ENCODE measurements at regions not wholly inside any gene's neighbourhood (a gene's known extent, or its start where the extent isn't known, plus 50 kb on each side); places are given as distances from the start of the nearest gene placed in this dataset.

DNA sequence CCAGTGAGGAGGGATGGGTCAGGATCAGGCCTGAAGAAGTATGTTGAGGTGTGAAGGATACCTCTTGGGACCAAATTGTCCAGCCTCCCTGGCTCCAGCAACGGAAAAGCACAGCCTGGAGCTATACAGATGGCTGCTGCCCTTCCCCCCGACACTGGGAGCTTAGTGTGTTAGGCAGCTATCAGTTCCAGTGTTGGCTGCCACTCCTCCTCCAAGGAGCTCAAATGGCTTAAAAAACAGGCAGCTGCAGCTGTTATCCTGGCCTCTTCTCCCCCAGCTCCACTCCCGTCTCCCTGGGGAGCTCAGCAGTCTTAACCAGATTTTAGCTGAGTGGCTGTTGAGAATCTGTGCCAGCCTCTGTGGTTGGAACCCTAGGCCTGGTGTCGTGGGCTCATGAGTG, 225.0 kb downstream of the JRKL start:
- DNase-seq, result no peak

DNA sequence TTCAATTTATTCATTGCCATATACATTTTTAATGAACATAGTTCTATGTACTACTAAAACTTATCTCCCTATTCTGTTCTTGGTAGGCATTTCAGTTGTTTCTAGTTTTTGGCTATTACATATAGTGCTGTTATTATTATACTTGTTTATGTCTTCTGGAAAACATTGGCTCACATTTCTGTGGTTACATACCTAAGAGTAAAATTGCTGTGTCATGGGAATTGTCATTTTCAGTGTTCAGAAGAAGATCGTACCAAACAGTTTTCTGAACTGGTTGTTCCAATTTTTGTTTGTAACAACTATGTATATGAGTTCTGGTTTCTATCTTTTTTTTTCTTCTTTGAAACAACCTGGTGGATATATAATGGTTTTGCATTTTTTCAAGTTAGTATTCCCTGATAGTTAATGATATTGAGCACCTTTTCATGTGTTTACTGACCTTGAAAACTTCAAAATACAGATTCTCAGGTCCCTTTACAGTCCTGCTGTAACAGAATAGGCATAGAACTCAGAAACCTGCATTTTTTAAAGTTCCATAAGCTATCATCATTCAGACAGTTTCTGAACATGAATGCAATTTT, 230.7 kb downstream of the JRKL start:
- no peak for DNase-seq

DNA sequence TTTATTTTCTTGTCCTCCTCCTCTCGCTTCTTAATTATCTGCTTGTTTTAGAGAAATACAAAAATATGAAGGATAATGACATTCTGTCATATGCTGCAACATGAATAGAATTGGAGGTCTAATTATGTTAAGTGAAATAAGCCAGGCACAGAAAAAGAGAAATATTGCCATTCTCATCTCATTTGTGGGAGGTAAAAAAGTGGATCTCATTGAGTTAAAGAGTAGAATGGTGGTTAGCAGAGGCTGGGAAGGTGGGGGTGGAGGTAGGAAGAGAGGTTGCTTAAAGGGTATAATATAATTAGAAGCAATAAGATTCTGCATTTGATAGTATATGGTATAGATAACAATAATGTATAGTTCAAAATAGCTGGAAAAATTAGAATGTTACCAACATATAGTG, 231.3 kb downstream of the JRKL start:
- DNase-seq, result no peak

DNA sequence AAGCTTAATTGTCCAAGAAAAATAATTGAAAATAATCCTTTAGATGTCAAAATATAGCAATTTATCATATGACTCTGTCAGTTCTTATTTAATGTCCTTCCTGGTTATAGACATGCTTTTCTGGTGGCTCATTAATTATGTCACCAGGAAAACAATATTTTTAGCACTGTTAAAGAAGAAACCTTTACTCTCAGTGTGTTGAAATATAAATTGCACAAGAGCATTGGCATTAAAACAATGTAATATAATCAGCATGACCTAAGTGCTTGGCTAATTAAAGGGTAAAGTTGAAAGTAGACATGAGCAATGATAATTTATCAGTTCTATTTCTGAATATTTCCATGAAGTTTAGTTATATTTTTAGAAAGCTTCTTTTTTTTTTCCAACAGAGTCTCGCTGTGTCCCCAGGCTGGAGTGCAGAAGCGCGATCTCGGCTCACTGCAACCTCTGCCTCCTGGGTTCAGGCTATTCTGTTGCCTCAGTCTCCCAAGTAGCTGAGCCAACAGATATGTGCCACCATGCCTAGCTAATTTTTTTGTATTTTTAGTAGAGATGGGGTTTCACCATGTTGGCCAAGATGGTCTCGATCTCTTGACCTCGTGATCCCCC, 232.3 kb downstream of the JRKL start:
- no peak for DNase-seq

DNA sequence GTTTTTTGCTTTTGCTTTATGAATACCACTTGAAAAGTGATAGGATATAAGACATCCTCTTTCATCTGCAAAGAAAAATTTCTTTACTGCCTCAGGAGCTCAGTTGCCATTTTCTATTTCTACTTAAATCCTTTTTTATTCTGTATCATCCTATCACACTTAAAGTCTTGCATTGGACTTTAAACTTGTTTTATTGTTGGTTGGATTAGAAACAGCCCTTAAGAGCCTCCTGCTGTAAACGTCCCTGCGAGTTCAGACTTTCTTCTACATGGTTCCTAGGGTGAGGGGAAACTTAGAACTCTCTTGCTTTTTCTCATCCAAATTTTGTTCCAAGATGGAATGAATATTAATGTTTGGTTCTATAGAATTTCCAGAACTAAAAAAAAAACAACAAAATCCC, 234.3 kb downstream of the JRKL start:
- no peak for DNase-seq

DNA sequence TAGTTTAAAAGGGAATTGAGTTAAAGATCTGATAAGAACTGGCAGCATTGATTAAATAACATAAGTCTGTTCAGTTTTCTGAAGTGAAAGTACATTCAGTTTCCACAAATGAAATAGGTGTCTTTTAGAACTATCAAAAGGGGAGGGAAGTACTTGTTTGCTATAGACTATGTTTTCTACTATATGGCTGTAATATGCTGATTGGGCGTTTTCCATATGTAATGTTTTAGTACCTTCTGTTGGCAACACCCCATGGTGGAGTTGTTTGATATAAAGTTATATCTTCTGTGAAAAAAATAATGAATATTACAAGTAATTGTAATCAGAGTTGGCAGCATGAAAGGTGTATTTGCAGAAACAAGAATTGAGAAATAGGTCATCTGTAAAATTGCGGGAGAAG, 237.6 kb downstream of the JRKL start:
- DNase-seq, result no peak

DNA sequence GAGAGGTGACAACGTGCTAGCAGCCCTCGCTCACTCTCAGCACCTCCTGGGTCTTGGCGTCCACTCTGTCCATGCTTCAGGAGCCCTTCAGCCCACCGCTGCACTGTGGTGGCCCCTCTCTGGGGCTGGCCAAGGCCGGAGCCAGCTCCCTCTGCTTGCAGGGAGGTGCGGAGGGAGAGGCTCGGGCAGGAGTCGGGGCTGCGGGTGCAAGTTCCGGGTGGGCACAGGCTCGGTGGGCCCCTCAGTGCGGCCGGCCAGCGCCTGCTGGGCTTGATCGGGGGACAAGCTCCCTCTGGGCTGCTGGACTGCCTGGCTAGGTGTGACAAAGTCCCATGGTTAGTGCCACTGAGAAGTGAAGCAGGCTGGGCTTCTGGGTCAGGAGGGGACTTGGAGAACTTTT, 245.8 kb downstream of the JRKL start:
- no peak for DNase-seq

DNA sequence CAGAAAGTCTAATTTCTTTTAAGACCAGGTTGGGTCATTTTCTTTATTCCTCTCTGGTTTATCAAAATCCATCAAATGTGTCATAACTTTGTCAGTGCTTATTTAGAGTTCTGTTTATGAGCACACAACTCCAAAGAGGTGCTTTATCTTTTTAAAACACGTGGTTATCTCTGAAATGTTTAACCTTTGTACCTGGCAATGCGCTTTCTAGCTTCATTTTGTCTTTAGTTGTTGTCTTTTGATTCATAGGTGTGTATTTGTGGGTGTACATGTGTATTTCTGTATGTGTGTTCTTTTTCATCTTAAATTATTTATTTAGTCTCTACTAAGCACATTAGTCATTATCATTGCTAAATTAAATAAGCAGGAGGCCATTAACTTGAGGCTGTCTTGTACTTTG, 251.4 kb downstream of the JRKL start:
- DNase-seq, result no peak

DNA sequence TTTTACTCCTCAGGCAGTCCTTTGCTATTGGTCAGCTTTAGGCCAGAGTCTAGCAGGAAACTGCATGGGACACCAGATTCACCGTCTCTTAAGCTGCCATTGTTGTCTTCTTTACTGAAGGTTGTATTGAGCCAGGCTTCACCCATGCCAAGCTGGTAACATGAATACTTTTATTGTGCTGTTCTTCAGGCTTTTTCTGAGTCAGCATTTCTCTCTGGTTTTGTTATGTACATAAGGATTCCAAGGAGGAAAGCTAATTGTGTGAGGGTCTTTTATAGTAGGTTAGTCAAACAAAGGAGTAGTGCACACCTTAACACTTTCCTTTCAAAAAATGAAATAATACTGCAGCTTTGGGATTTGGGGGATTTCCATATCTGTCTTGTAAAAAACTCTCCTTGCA, 252.8 kb downstream of the JRKL start:
- DNase-seq, result no peak

DNA sequence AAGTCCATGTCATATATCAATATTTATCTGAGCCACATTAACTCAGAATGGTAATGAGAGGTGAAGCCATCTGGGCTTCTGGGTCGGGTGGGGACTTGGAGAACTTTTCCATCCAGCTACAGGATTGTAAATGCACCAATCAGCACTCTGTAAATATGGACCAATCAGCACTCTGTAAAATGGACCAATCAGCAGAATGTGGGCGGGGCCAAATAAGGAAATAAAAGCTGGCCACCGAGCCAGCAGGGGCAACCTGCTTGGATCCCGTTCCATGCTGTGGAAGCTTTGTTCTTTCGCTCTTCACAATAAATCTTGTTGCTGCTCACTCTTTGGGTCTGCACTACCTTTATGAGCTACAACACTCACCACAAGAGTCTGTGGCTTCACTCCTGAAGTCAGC, 253.4 kb downstream of the JRKL start:
- no peak for DNase-seq

DNA sequence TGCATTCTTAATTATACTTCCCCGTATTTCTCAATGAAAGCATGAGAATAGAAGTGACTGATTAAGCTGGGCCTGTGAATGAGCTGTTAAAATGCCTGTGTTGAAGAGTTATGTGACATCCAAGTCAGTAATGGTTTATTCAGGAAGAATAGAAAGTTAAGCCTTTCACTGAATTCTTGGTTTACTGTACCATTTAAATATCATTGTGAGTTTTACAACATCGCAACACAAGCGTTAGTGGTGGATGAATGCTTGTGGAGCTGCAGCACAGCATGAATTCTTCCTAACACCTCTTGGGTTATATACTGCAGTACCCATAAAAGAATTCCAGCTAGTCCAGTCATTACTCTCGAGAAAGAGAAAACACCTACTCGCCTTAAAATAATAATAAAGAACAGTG, 257.8 kb downstream of the JRKL start:
- DNase-seq, result no peak

DNA sequence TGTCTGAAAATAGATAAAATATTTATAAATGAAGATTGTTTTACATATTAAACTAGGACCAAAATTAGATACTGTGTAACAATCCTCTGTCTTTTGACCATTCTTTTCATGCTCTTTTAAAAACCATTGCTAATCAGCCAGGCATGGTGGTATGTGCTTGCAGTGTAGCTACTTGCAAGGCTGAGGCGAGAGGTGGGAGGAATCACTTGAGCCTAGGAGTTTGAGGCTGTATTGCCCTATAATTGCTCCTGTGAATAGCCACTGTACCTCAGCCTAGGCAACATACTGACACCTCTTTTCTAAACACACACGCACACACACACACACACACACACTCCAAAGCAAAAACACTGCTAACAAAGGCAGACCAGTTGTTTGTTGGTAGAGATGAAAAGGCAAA, 259.2 kb downstream of the JRKL start:
- no peak for DNase-seq

DNA sequence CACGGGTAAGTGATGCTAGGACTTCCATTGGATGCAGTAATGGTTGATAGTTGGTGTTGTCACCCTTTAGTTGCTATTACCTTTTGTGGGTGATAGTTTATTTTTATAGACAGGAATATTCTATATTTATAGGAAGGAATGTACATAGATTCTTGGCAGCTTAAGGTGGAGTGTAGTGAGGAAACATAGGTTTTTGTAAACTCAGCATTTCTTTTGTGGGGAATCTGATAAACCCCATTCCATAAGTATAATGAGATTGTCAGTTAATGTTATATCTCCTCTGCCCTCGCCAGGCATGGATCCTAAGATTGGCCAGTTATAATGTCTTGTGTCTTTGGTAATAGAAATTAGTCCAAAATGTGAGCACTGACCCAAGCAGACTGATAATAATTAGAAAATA, 262.7 kb downstream of the JRKL start:
- DNase-seq, result no peak

DNA sequence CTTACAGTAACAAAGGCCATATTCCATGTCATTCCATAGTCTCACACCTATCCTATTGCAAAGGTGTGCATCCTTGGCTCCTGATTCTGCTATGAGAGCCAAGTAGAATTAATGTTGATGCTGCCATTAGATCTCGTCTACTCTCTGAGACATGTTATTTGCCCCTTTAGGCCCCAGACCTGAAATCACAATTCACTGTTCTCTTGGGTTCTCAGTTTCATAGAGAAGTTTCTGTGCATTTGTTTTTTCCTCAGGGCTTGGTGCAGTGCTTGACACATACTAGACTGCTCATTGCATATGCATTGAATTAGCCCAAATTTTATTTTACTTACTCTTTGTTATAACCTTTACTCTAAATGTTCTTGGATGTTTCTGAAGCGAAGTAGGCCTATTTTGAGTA, 265.7 kb downstream of the JRKL start:
- DNase-seq, result no peak

DNA sequence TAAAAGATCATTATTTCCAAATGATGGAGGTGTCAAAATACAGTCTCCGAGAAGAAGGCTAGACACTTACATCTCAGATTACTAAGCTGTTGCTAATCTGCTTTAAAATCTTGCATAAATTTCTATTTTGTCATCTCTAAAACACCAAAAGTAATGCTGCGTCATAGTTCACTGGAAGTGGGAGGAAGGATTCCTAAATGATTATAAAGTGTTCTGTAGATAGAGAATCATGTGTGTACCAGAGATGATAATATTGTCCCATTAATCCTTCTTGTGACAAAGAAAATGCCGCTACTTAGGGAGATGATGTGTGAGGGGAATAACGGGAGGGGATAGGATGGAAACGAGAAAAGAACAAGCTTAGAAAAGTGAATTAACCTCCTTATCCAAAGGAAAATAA, 268.6 kb downstream of the JRKL start:
- DNase-seq, result no peak

DNA sequence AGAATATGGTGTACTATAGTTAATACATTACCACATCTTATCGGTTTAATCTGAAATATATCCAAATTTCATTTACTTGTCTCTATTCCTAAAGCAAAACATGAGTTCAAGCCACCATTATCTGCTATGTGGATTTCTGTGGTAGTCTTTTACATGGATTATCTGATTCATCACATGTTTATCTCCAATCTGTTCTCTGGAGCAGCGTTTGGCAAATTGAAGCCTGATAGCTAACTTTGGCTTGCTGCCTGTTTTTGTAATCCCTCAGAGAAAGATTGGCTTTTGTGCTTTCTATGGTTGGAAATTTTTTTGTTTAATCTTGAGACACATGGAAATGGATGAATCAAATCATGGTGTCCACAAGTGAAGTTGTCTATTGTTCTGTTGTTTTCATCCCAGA, 274.3 kb downstream of the JRKL start:
- no peak for DNase-seq

DNA sequence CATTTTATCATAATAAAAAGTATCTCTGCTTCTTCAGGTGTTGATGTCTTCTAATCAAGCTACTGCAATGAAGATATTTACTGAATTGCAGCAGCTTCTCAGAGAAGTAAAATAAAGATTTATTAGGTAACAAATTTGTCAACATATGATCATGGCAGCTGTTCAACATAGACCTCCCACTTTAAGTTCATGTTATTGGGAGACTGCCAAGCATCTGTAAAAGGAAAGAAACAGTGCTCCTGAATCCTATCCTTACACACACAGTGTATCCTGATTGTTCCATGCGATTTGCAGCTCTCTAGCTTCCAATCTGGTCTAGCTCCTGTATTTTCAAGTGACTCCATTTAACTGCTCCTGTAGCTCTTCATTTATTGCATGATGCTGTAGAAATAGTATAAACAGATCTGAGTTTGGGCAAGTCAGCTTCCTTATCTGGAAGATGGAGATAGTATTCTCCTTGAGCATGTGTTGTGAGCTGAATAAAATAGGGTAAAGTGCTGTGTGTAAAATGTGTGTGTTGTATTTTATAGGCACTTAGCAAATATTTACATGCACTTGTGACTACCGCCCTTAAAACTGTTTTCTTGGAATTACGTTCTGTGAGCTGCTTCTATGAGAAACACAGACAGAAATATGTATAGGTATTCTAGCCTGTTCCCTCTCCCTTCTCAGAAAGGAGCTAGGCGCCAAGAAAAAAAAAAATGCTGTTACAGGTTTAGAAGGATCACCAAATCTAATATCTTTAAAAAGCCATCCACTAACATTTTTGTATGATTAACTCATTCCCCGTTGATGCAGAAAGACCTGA, 290.6 kb downstream of the JRKL start:
- no peak for DNase-seq

DNA sequence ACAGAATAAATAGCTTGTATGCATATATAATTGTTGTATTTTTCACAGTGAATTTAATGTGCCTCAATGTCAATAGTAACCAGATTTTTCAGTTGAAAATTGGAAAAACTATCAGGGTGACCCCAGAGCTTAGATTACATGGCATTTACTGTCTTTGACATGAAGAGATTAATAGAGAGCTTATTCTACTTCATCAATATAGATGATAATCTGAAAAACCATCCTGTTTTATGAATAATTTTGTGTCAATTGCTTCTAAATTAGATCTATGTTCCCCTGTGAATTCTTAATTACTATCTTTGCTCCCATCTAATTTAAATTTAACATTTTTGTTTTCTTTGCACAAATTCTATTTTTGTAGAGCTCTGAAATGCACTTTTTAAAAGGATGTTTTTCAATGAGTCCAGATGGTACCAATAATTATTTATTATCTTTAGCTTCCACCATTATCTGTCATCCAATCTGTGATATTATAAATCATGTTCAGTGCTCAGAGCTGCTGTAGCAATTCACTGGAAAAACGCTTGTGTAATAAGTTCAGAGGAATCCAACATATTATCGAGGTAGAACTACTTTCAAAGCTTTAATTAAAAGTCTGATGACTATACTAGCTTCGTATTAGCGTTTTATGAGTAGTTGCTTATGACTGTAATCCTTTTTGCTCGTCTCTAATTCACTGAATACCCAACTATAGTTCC, 291.4 kb downstream of the JRKL start:
- DNase-seq, result no peak

DNA sequence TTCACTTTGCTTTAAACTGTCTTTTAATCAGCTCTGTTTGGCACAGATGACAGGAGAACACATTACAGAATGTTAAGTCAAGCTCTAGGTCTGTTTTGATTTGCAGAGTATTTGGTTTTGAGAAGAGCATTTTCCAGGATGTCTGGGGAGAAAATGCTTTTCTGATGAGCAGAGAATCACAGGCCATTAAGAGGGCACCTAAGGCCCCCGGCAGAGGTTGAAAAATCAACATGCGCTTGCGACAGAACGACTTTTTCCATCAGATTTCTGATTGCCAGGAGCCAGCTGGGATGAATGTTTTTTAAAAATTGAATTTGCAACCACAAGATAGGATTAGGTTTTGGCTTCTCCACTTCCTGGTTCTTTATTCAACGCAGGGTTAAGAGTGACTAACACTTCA, 304.5 kb downstream of the JRKL start:
- DNase-seq, result no peak

DNA sequence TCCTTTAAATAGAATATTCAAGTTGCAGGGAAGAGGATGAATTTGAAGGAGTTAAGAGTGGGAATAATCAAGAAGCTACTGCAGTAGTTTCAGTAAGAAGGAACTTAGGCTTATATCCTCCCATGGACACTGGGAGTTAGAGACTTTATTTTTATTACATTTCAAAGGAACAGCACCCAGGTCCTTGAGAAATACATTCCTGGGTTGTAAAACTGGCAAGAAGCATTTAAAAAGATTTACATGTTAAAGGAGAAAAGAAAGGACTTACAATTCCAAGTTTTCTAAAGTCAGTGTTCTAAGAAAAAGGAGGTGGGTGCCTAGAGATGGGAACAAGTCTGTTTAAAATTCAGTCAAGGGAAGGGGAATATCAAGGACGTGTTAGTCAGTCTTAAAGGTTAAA, 306.9 kb downstream of the JRKL start:
- DNase-seq, result no peak

DNA sequence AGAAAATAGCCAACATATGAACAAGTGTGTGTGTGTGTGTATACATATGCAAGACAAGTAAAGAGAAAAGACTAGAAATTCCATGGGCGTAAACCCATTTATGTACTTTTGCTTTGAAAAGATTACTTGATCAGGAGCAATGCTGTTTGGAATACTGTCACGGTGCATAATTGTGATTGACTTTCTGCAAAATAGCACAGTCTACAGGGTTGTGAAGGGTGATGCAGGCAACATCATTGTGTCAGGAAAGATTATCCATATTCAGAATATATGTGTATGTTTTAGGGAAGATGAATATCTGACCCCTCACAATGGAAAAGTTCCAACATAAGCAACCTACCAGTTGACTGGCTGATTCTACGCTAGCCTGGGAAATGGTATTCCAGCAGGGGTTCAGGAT, 307.7 kb downstream of the JRKL start:
- no peak for DNase-seq

DNA sequence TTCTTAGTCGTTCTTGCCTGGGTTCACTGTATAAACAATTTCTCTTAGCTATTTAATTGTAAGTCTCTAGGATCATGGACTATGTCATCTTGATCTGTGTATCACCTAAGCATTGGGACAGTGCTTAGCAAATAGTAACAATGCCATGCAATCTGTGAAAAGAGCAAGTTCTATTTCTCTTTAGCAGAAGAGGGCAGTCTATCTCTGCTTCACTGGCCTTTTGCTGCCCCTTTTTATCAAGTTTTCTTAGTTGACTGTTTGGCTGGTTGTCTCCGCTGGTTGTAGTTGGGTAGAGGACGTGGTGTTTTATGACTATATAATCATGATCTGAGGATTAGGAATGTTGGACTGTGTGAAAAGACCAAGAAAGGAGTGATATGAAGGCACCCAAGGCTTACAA, 315.0 kb downstream of the JRKL start:
- DNase-seq, result no peak

DNA sequence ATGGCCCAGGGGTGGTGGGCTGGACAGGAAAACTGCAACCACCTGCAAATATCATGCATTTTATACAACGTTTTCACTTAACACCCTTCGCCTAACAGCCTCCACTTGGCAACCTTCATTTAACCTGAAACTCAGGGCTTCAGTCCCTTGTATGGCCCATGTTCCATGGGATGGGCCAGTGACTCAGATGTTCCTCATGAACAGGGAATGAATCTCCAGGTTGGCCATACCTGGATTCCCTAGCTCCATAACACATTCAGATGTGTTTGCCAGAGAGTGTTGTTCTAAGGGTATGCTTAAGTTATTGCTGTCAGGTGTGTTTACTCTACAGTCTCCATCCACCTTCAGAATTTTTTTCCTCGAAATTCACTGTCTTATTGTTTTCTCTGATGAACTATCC, 316.9 kb downstream of the JRKL start:
- DNase-seq, result no peak

DNA sequence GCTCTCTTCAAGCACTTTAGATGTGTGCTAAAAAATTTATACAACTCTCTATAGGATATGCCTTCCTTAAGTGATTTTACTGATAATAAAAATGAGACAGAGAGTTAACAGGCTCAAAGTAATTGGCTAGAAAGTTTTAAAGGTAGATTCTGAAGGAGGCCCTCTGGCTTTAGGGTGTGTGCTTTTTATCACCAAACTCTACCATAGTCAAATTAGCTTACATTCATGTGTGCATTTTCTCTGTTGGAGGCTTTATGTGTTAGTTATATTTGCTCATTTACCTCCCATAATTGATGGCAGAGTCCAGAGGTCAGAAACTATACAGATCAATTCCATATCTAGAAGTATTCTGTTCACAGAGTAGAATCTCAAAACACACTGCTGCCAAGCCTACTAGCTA, 317.5 kb downstream of the JRKL start:
- DNase-seq, result no peak

Data from islet precursor cell (in vitro differentiated cells).